Progenitor cell of endocrine pancreas (in vitro differentiated cells): ENCODE measurements at regions not wholly inside any gene's neighbourhood (a gene's known extent, or its start where the extent isn't known, plus 50 kb on each side); places are given as distances from the start of the nearest gene placed in this dataset.

Source experiments
- DNase-seq: peaks from one replicate; pipeline ENCODE4 v3.0.0; 2021; ENCODE audit warnings: low spot score; ENCODE audit not compliant: unreplicated experiment
- H3K27ac Mint-ChIP-seq: 2 replicates; pipeline ENCODE4 v1.8.0; 2021; ENCODE audit warnings: mild to moderate bottlenecking, moderate library complexity, mixed read lengths
- H3K27me3 Mint-ChIP-seq: 2 replicates; pipeline ENCODE4 v1.8.0; 2021; ENCODE audit warnings: mixed read lengths
- H3K36me3 Mint-ChIP-seq: 2 replicates; pipeline ENCODE4 v1.8.0; 2022; ENCODE audit warnings: mixed read lengths; ENCODE audit not compliant: insufficient read depth
- H3K4me1 Mint-ChIP-seq: 2 replicates; pipeline ENCODE4 v1.8.0; 2021; ENCODE audit warnings: low read depth, mixed read lengths
- H3K4me3 Mint-ChIP-seq: 2 replicates; pipeline ENCODE4 v1.8.0; 2021; ENCODE audit warnings: low read depth, mild to moderate bottlenecking, moderate library complexity, mixed read lengths
- H3K9me3 Mint-ChIP-seq: 2 replicates; pipeline ENCODE4 v1.8.0; 2021; ENCODE audit warnings: low read depth, mixed read lengths
- TF ChIP-seq, protein P1 (sequence below): fragments of 200-600 bp; sonication (generic); IDR thresholded peaks from one replicate; pipeline ENCODE4 v1.5.0; 2021; ENCODE audit warnings: antibody characterized with exemption, mild to moderate bottlenecking; ENCODE audit not compliant: unreplicated experiment

DNA sequence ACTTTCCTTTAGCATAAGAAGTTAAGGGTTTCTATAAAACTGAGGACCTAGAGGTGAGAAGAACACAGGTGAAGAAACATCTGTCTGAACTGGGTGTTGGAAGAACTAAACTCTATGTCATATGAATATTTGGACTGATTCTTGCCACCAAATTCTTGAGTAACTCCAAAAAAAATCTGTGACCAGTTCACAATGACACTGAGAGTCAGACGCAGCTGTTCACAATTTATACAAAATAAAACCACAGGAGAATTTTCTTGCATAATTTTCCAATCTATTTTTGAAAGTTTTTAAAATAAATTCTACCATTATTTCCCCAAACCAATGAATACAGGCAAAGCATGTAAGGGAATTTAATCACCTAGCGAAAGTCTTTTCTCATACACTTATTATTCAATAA is 148.1 kb upstream of the TCF21 start:
- Mint-ChIP-seq H3K9me3 (no peaks in the 10 kb centered on the region), H3K36me3 (no peaks in the 10 kb centered on the region), H3K4me3 (no peak overlapping the region), H3K27ac (no peak overlapping the region), H3K4me1 (peaks cover 18% of the 10 kb centered on the region), H3K27me3 (peaks cover 2% of the 10 kb centered on the region)
- TF ChIP-seq, protein P1, sequence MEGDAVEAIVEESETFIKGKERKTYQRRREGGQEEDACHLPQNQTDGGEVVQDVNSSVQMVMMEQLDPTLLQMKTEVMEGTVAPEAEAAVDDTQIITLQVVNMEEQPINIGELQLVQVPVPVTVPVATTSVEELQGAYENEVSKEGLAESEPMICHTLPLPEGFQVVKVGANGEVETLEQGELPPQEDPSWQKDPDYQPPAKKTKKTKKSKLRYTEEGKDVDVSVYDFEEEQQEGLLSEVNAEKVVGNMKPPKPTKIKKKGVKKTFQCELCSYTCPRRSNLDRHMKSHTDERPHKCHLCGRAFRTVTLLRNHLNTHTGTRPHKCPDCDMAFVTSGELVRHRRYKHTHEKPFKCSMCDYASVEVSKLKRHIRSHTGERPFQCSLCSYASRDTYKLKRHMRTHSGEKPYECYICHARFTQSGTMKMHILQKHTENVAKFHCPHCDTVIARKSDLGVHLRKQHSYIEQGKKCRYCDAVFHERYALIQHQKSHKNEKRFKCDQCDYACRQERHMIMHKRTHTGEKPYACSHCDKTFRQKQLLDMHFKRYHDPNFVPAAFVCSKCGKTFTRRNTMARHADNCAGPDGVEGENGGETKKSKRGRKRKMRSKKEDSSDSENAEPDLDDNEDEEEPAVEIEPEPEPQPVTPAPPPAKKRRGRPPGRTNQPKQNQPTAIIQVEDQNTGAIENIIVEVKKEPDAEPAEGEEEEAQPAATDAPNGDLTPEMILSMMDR, result no peak
- no peak for DNase-seq

- H3K36me3 Mint-ChIP-seq, result no peaks in the 10 kb centered on the region
- DNase-seq, result no peak
- no peak overlapping the region for H3K27ac Mint-ChIP-seq
- H3K4me1 Mint-ChIP-seq, result peaks cover 18% of the 10 kb centered on the region
- peaks cover 2% of the 10 kb centered on the region for H3K9me3 Mint-ChIP-seq
- TF ChIP-seq, protein P1, result no peak
- peaks cover 2% of the 10 kb centered on the region for H3K27me3 Mint-ChIP-seq
- H3K4me3 Mint-ChIP-seq, result no peak overlapping the region
Measured at GRCh38 chr6:133741375-133741861, 147.5 kb upstream of the TCF21 start.

- DNase-seq, result no peak
- no peaks in the 10 kb centered on the region for H3K36me3 Mint-ChIP-seq
- H3K27ac Mint-ChIP-seq, result no peak overlapping the region
- peaks cover 17% of the 10 kb centered on the region for H3K4me1 Mint-ChIP-seq
- H3K4me3 Mint-ChIP-seq, result no peak overlapping the region
- TF ChIP-seq, protein P1, result no peak
- peaks cover 3% of the 10 kb centered on the region for H3K9me3 Mint-ChIP-seq
- peaks cover 5% of the 10 kb centered on the region for H3K27me3 Mint-ChIP-seq
Measured at GRCh38 chr6:133743621-133744020, 145.3 kb upstream of the TCF21 start.

- Mint-ChIP-seq H3K27ac (no peak overlapping the region), H3K4me1 (peaks cover 1% of the 10 kb centered on the region), H3K36me3 (no peaks in the 10 kb centered on the region), H3K4me3 (no peak overlapping the region), H3K27me3 (peaks cover 3% of the 10 kb centered on the region), H3K9me3 (peaks cover 3% of the 10 kb centered on the region)
- TF ChIP-seq, protein P1, result no peak
- no peak for DNase-seq
Measured at GRCh38 chr6:133746417-133746770, 142.5 kb upstream of the TCF21 start.

- Mint-ChIP-seq H3K27me3 (peaks cover 3% of the 10 kb centered on the region), H3K27ac (no peak overlapping the region), H3K36me3 (no peaks in the 10 kb centered on the region), H3K4me3 (no peak overlapping the region), H3K4me1 (no peaks in the 10 kb centered on the region), H3K9me3 (peaks cover 3% of the 10 kb centered on the region)
- no peak for DNase-seq
- TF ChIP-seq, protein P1, result no peak
Measured at GRCh38 chr6:133748628-133749027, 140.3 kb upstream of the TCF21 start.
